ENCODE measurements at regions not wholly inside any gene's neighbourhood (a gene's known extent, or its start where the extent isn't known, plus 50 kb on each side); places are given as distances from the start of the nearest gene placed in this dataset.
"Not testable (repeated sequence)": the region's sequence is repeated elsewhere in the genome, so short reads cannot be mapped to it uniquely, and the experiment has no call there.

DNA sequence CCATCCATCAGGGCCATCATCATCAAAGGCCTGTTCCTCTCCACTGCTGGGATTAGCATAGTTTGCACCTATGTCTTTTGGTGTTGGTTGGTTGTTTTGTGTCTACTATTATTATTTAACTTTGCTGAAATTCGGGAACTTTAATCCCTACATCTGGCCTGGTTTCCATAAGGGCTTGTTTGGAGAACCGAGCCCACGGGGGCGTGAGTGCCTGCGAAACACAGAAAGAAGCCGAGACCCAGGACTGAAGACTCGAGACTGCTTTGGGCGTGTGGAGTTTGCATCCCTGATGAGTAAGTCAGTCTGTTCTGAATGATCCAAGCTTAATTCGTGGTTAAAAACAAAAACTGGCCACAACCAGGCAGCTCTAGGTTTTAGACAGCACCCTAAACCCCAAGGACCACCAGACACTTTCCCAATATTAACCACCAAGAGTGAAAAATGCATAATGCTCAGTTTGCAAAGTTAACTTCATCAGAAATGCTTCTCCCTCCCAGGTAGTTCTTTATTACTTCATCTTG is 195.6 kb downstream of the BCL2L11 start:
- DNase-seq, result not testable (repeated sequence)

GRCh38 chr2:111316881-111317549 is 196.3 kb downstream of the BCL2L11 start:
- not testable (repeated sequence) for DNase-seq

DNA sequence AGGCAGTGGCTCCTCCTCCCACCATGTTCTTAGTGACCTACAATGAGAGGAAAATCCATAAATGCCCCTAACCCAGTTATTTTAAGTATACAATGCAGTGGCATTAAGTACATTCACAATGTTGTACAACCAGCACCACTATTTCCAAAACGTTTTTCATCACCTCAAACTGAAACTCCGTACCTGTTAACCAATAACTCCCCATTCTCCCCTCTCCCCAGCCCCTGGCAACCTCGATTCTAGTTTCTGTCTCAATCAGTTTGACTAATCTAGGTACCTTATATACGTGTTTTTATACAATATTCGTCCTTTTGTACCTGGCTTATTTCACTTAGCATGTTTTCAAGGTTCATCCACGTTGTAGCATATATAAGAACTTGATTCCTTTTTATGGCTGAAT is 198.8 kb downstream of the BCL2L11 start:
- not testable (repeated sequence) for DNase-seq

DNA sequence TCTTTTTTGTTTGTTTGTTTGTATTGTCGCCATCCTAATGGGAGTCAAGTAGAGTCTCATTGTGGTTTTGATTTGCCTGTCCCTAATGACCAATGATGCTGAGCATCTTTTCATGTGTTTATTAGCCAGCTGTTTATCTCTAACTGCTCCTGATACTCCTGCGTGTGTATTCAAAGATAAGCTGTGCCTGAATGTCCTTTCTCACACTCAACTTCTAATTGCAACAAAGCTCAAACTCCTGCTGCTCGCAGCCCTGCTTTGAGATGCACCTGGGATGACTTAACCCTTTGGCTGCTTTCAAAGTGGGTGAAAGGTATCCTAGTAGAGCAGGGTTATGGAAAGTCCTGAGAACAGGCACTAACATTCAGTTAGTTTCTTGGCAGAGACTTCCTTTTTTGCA is 199.6 kb downstream of the BCL2L11 start:
- not testable (repeated sequence) for DNase-seq

DNA sequence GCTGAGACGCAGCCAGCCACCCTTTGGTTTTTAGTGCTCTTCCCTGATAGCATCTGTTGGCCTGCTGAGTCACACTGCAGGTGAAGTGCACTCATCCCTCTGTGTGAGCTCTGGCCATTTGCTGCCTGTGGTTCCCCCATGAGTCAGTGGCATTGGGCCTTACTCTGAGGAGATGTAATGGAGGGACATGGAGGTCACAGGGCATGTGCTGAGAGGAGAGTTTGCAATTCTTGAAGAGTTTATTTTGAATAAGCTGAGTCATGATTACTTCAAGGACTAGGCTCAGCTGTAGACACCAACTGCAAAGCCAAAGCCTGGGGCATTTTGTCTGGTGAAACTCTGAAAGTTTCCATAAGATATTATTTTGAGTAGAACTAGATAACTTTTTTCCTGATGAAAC is 200.3 kb downstream of the BCL2L11 start:
- DNase-seq, result not testable (repeated sequence)

DNA sequence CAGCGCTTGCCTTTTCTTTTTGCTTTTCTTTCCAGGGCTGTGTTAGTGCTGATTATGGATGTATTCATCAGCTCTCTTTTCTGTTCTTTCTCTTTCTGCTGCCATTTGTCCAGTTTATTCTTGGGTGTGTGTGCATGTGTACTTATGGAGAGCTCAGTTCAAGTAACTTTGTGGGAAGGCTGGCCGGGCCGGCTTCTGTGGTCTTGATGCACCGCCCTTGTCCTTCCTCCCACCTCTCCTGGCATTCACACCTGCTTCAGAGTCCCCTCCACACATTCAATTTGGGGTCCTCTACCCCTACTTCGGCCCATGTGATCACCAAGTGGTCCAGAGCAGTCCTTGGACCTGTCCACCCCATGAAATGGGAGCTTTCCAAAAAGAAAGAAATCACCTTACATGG is 202.7 kb downstream of the BCL2L11 start:
- not testable (repeated sequence) for DNase-seq

DNA sequence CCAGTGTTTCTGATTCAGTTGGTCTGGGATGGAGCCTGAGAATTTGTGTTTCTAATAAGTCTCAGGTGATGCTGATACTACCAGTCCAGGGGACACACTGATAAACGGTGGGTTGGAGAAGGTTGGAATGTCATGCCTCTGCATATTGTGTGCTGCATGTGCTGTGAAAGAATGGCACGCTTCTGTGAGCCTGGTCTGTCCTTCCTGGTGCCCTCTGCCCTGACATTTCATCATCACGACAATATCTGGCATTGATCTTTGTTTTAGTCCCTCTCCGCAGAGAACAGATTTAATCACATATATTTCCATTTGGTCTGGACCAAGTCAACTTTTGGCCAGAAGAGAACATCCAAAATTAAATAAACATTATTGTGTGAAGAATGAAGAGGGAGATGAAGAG is 207.0 kb downstream of the BCL2L11 start:
- DNase-seq, result not testable (repeated sequence)

DNA sequence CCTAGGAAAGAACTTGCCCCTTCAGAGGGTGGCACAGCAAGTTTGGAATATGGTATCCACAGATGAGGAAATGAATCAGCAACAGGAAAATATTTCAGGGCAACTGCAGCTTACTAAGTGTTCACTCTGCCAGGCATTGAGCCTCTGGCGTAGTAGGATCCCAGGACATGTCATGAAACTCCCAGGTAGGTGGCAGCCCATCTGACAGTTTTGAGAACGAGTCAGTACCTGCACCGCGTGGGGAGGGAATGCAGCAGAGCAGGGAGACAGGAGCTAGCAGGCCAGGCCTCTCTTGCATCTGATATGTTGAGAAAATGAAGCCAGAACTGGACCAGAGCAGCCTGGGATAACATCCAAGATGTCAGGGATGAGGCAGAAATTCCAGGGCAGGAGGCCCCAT is 208.6 kb downstream of the BCL2L11 start:
- DNase-seq, result not testable (repeated sequence)

- not testable (repeated sequence) for DNase-seq
Observed at GRCh38 chr2:111331099-111331724, 210.5 kb downstream of the BCL2L11 start.

DNA sequence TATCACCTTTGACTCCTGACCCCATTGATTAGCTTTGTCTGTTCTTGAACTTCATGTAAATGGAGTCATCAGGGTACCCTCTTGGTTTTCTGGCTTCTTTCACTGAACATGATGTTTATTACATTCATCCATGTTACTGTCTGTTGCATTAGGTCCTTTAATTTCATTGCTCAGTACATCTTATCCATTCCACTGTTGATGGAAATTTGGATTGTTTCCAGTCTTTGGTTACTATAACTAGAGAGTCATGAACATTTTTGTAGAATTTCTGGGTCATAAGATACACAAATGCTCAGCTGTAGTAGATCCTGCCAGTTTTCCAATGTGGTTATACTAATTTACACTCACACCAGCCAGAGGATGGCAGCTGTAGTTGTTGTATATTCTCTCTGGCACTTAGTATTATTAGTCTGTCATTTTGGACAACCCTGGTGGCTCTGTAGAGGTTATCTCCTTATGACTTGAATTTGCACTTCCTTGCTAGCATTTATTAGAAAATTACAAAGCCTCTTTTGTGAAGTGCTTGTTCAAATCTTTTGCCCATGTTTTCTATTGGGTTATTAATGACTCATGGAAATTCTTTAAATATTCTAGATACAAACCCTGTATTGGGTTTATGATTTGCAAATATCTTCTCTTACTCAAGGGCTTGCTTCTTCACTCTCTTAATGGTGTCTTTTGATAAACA is 214.7 kb downstream of the BCL2L11 start:
- not testable (repeated sequence) for DNase-seq

DNA sequence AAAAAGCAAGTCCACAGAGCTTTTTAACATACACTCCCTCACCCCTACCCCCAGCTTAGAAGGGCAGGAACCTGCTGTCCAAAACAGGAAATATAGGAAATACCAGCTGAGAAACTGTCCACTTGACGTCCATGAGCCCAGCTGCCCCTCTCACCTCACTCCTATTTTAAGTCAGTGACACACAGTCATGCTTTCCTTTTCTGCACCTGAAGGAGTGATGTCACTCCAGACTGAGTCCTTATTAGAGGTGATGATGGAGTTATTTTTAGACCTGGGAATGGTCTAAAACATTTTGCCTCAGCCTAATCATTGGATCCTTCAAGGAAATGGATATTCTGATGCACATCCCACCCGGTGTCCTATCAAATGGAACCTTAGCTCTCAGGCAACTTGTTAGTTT is 217.8 kb downstream of the BCL2L11 start:
- DNase-seq, result not testable (repeated sequence)

GRCh38 chr2:111339476-111339875 is 218.8 kb downstream of the BCL2L11 start:
- DNase-seq, result not testable (repeated sequence)

DNA sequence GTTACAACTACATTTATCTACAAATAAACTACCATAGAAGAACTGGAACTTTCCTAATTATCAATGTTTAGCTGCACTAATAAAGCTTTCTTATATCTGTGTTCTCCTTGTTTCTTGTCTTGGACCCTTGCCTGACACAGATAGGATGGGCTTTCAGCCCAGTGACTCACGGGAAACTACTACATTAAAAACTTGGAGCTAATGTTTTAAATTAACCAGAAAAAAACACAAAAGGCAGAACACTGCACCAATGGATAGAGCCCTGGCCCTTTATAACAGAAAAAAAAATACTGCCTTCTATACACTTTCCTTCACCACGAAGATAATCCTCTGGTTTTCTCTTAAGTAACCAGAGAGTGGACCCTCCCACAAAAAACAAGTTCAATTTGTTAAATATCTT is 223.9 kb downstream of the BCL2L11 start:
- DNase-seq, result not testable (repeated sequence)

GRCh38 chr2:111345439-111345838 is 224.7 kb downstream of the BCL2L11 start:
- not testable (repeated sequence) for DNase-seq

GRCh38 chr2:111346018-111346930 is 225.6 kb downstream of the BCL2L11 start:
- peak; percentile 7 for DNase-seq

GRCh38 chr2:111347695-111348094 is 227.0 kb downstream of the BCL2L11 start:
- not testable (repeated sequence) for DNase-seq

DNA sequence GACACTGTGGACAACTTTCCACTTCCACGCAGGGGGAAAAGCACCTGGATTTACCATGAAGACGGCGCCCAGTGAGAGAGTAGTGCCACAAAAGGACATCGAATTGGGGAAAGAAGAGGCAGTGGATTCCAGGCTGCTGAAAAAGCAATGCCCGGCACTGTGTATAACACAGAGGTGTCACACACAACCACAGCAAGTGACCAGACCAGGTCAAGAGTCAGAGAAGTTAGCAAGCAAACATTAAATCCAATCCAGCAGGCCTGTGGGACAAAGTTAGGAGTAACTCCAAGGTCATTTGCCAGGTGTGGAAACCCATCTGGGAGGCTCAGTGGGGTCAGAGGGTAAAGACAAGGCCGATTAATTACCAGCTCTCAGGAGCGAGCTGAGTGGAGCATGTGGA is 227.6 kb downstream of the BCL2L11 start:
- not testable (repeated sequence) for DNase-seq

- DNase-seq, result not testable (repeated sequence)
Observed at GRCh38 chr2:111355022-111355817, 234.5 kb downstream of the BCL2L11 start.

GRCh38 chr2:111355823-111356511 is 235.3 kb downstream of the BCL2L11 start:
- DNase-seq, result not testable (repeated sequence)

DNA sequence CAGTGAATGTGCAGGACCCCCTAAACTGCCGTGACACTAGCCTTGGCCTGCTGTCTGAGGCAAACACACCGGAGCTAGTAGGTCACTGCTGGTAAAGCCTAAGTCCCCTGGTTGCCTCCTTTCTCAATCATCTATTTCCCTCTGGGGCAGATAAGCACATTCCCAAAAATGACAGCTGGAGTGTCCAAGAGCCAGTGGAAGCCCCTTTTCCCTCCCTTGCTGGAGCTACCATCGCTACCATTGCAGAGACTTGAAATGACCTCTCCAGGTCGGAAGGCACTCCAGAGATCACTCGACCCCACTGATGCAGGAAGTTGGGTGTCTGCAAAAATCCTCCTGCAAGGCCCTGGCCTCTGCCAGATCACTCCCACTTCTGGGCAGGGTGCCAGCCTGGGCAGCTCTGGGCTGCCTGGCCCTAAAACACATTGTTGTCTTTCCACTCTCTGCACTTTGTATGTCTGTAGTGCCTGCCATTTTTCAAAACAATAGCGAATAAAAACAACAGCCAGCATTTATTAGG is 235.9 kb downstream of the BCL2L11 start:
- not testable (repeated sequence) for DNase-seq

Data from muscle of arm (tissue), 1 donor.